Activated T-cell treated with anti-CD3 and anti-CD28 coated beads, Interleukin-2, amount 50 U/mL, for 1 hour (primary cell): ENCODE measurements at regions not wholly inside any gene's neighbourhood (a gene's known extent, or its start where the extent isn't known, plus 50 kb on each side); places are given as distances from the start of the nearest gene placed in this dataset.

ENCODE experiments used
- DNase-seq: peaks from one replicate; pipeline ENCODE4 v3.0.0-alpha.2; 2020

DNA sequence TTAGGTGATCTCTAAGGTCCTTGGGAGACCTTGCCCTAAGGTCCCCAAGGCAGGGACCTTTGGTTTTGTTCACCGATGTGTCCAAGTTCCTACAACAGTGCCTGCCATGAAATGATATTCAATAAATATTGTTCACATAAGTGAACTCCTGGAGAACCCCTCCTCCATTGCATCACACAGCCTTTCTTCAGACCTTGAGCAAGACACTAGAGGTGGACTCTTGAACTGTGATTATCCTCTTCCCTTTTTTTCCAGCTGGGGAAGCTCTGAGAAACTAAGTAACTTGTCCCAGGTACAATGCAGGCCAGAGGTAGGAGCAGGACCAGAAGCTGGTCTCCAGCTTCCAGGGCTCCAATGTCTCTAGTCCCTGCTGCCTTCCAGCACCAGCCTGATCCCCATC is 76.6 kb upstream of the LMO1 start:
- DNase-seq: no peak

DNA sequence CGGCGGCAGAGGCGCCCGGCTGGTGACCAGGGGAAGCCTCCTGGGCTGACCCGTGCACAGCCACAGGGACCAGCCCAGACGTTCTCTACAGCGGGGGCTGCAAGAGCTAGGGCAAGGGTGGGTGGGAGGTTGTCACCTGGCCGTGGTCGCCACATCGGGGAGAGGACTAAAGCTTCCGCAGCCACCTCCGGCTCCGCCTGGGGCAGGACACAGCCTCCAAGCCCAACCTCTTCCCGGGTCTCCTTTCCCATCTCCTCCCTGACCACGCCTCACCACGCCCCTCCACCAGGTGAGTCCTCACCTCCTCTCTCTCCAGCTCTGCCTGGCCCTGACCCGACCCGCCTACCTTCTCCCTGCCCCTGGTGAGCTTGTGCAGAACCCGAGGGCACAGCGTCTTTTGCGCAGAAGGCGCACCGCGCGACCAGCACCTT is 75.9 kb upstream of the LMO1 start:
- no peak for DNase-seq

- DNase-seq: no peak
Measured at GRCh38 chr11:8338138-8338537, 74.5 kb upstream of the LMO1 start.

GRCh38 chr11:8337130-8337795 is 73.6 kb upstream of the LMO1 start:
- DNase-seq: no peak

DNA sequence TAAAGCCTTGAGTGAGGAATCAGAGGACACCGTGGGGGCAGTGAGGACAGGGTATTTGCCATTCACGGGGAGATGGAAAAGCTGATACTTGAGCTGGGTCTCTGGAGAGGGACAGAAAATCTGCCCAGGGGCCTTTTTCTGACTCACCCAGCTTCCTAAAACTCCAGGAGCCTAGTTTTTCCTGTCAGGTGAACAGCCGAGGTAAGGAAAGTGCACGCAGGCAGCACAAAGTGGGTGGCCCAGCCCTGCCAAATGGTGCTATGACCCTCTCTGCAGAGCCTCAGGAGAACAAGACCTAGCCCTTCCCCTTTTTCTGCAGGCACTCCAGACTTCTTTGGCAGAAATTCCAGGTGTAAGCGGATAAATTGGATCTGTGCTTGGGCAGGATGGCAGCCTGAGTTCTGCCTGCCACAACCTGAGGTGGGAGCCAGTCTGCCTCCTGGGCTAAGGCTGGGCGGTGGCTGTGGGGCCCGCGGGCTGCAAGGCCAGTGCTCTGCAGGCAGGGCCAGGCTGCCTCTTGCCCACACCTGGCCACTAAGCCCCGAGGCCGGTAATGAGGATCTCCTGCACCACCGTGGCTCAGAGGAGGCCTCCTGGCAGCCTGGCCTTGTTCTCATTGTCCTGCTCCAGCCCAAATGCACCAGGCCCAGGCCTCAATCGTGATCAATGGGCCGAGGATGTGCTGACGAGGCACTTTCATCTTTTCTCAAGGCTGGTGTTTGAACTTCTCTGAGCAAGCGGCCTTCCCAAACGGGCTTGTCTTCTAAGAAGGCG is 72.9 kb upstream of the LMO1 start:
- DNase-seq: no peak

DNA sequence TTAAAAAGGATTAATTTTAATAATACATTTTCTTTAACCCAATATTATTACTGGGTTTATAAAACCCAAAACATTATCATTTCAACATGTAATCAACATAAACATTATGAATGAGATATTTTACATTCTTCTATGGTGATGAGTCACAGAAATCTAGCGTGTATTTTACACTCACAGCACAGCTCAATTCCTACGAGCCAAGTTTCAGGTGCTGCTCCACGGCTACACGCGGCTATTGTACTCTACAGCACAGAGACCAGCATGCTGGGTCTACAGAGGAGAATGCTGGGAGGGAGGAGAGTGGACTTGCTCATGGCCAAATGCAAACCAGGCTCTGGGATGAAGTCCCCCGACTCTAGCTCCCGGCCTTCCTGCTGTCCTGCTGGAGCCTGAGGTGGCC is 72.0 kb upstream of the LMO1 start:
- no peak for DNase-seq

- no peak for DNase-seq
Measured at GRCh38 chr11:8335186-8335585, 71.5 kb upstream of the LMO1 start.

DNA sequence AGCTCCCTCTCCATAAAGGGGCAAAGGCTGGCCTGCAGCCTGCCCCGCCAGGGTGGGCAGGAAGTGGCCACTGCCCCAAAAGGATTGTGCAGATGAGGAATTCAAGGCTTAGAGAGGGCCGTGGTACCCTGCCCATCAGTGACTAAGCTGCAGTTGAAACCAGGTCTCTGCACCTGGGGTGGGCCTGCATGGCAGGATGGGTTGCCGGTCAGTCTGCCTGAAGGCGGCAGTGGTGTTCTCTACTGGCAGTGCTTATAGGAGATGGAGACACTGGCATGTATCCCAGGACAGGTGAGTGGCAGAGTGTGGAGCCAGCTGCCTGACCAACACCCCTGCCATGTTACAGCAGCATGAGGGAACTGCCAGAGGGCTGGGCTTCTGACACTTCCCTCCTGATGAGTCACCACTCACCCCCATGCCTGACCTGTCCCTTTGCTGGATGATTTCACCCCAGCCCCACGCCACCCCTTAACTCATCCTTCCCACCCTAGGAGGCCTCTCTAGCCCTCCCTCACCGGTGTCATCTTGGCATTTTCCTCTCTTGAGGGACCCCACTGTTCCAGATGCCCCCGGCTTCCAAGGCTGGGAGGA is 70.2 kb upstream of the LMO1 start:
- no peak for DNase-seq

DNA sequence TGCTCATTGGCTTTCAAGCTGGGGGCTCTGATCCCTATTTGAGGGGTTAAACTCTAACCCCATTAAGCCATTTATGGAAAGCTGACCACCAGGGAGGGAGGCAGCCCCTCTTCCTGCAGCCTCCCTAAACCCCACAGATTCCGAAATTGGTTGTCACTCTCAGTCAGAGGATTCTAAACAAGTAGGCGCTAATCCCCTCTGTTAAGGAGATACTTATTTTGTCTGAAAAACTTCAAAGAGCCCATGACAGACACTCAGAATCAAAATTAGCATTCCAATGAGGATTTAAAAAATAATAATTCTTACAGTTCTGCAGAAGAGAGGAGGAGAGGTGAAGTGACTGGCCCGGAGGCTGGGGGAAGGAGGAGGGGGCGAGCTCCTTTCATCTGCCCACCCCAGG is 69.7 kb upstream of the LMO1 start:
- no peak for DNase-seq

GRCh38 chr11:8332891-8333290 is 69.2 kb upstream of the LMO1 start:
- no peak for DNase-seq

DNA sequence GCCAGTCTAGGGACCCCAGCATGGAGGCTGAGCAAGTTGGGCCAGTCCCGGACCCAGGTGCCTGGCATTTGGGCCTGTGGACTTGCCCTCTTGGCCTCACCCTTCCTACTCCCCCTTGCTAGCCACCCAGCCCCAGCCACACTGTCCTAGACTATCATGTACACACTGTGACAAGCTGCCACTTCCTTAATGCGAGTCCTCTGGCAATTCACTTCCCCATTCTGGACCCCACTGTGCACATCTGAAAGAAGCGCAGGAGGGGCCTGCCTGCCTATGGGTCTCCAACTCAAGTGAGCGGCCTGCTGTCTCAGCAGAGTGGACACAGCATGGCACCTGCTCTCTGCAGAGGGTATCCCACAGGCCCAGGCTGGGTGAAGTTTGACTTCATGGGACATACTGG is 68.5 kb upstream of the LMO1 start:
- DNase-seq: no peak

- no peak for DNase-seq
Measured at GRCh38 chr11:8331767-8332166, 68.1 kb upstream of the LMO1 start.

- DNase-seq: no peak
Measured at GRCh38 chr11:8330896-8331295, 67.2 kb upstream of the LMO1 start.

GRCh38 chr11:8330404-8330803 is 66.7 kb upstream of the LMO1 start:
- DNase-seq: no peak

DNA sequence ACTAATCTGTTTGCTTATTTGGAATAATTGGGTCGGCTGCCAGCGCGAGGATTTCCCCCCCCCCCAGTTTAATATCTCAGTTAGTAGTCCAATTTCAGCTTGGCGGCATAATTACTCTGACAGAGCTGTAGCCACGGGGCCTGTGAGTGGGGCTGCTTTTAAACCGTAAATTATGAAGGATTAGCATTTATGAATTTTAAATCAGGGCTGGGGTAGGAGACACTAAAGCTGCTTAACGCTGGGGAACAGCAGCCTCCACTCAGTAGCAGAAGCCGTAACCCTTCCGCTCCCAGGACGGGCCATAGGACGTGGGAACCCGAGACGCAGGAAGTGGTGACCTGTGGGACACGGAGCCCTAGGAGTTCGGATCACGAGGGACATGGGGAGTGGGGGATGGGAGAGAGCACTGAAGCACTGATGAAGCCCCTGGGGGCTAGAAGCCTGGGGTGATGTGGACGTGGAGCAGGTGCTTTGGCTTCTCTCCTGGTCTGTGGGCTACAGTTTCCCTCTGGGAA is 66.2 kb upstream of the LMO1 start:
- no peak for DNase-seq

DNA sequence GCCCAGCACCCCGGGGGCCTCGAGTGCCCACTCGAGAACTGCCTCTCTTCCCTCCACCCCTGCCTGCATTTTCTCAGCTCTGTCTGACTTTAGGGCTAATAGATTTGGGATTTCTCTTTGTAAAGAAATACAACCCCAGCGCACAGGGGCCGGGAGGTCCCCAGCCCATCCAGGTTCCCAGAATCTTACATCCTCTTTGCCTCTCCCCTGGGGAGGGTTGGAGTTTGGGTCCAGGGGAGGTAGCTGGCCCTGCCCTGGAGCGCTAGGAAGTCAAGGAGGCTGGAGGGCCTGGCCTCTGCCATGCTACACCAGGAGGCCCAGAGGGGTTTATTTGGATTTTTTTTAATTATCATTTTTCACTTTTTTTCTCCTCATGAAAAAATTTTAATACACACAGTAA is 65.7 kb upstream of the LMO1 start:
- no peak for DNase-seq

DNA sequence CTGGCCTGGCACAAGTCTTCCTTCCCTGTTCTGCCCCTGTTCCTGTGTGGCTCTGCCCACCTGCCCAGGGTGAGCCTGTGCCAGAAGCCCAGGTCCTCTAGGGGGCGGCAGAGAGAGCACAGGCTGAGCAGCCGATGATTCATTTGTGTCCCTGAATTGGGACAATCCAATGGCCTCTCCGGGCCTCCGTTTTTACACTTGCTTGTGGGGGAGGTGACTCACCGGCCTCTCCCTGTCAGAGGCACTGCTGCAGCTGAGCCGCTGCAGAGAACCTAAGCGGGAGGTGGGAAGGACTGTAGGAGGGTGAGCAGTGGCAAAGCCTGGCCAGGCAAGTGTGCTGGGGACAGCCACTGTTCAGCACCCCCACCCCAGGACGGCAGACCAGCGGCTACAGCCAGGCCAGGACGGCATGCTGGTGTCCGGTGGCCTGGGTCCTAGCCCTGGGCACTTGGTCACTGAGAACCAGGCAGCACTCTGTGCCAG is 65.2 kb upstream of the LMO1 start:
- peak; percentile 43 for DNase-seq

DNA sequence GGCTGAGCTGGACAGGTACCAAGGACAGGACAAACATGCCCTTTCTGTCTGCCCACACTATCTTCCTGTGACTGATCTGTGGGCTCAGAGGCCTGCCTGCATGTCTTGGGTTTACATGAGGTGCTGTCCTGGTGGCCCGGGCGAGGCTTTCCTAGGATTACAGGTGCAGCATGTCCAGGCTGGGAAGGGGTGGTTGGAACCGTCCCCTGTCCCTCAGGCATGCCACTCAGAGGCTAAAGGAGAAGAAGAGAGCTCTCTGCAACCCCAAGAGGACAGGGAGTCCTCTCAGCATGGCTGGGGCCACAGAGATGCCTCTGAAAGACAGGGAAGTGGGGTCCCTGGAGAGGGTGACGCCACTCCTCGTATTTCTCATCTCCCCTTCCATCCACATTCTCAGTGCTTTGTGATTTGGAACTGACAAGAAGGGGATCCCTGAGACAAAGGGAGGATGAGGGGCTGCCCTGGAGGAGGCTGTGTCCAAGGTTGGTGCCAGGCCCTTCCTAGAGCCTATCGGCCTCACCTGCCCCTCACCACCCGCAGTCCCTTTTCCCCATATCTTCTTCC is 64.6 kb upstream of the LMO1 start:
- no peak for DNase-seq

DNA sequence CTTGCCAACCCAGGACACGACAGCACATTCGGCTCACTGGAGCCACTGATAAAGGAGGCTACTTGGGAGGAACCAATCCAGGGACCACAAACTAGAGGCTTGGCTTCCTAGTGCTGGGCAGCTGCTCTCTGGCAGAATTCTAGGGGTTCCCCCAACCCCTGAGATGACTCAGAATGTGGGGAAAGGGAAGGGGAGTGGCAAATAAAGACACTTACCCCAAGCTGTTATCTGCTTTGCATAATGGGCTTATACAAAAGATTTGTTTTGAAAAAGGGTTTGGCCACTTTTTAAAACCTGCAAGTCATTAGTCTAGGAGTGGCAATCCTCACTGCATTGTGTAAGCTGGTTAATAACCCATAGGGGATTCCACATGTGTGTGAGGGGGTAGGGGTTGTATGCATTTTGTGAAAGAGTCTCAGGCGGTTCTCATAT is 64.1 kb upstream of the LMO1 start:
- no peak for DNase-seq

DNA sequence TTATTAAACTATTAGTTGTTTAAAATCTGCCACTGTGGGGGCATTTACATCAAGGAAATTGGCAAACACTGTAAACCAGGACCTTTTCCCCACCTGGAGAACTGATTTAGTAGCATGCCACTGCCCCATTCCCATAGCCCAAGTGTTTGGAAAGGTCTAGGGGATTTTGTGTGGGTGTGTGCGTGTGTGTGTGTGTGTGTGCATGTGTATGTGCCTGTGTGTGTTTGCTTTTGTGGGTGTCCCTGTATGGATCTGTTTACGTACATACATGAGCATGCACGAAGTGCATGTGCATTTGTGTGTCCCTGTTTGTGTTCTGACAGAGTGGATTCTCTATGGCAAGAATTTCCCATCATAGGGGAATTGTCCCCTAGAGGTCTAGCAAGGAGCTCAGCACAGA is 62.7 kb upstream of the LMO1 start:
- DNase-seq: no peak

DNA sequence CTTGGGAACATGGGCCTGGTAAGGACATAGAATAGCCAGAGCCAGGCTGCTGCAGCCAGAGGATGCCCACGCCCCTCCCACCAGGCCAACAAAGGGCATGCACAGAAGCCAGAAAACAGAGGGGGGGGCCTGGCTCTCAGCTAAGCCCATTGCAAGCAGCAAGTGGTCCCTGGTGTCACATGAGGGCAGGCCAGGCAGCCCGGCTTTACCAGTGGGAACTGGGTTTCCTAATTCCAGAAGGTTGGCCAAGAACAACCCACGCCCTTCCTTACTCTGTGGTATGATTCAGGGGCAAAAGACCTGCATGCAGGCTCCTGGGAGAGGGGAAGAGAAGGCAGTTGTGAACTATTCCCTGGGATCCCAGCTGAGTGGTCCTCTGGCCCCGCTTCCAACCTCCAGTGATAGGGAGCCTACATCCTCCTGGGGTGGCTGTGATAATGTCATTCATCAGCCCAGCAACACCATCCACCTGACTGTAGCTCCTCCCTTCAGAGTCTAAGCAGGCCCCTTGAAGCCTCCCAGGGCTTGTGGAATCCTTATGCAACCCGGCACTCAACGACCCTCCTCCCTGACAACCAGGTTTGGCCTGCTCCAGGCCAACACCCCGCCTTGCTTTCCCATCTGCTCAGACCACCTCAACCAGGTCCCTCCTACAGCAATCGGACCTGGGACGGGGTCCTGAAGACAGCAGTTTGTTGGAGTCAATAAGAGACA is 62.1 kb upstream of the LMO1 start:
- DNase-seq: no peak

GRCh38 chr11:8323161-8323935 is 59.7 kb upstream of the LMO1 start:
- DNase-seq: no peak
